GM12864 (cell line): ENCODE measurements at regions not wholly inside any gene's neighbourhood (a gene's known extent, or its start where the extent isn't known, plus 50 kb on each side); places are given as distances from the start of the nearest gene placed in this dataset.

Experiments used
- DNase-seq: peaks from one replicate; pipeline ENCODE4 v3.0.0-alpha.2; 2011; ENCODE audit warnings: low read depth
- H3K4me3 ChIP-seq: 2 replicates; pipeline ENCODE4 v1.5.1; 2011; ENCODE audit warnings: mild to moderate bottlenecking, low read depth, low read length, control low read depth
- CTCF ChIP-seq: IDR thresholded peaks from 2 replicates; pipeline ENCODE4 v1.5.1; 2011; ENCODE audit warnings: low read depth, mild to moderate bottlenecking, moderate library complexity, low read length, control low read depth, inconsistent platforms; ENCODE audit errors: missing control alignments

GRCh38 chr16:5951486-5951885 lies 853.9 kb upstream of the EEF2KMT start:
- H3K4me3 ChIP-seq: no peak overlapping the region
- TF ChIP-seq CTCF: no peak
- DNase-seq: no peak

- H3K4me3 ChIP-seq: no peak overlapping the region
- DNase-seq: no peak
- no peak for TF ChIP-seq CTCF
Observed at GRCh38 chr16:5944971-5945370, 847.4 kb upstream of the EEF2KMT start.

- H3K4me3 ChIP-seq: no peak overlapping the region
- TF ChIP-seq CTCF: no peak
- no peak for DNase-seq
Observed at GRCh38 chr16:5938607-5939006, 841.0 kb upstream of the EEF2KMT start.

GRCh38 chr16:5932906-5933305 lies 835.3 kb upstream of the EEF2KMT start:
- TF ChIP-seq CTCF: no peak
- no peak for DNase-seq
- H3K4me3 ChIP-seq: no peak overlapping the region

GRCh38 chr16:5928476-5929065 lies 831.0 kb upstream of the EEF2KMT start:
- no peak for TF ChIP-seq CTCF
- no peak overlapping the region for H3K4me3 ChIP-seq
- no peak for DNase-seq

- no peak overlapping the region for H3K4me3 ChIP-seq
- no peak for TF ChIP-seq CTCF
- DNase-seq: no peak
Observed at GRCh38 chr16:5925850-5926249, 828.3 kb upstream of the EEF2KMT start.

- no peak for TF ChIP-seq CTCF
- DNase-seq: no peak
- H3K4me3 ChIP-seq: no peak overlapping the region
Observed at GRCh38 chr16:5922686-5923085, 825.1 kb upstream of the EEF2KMT start.
